ENCODE measurements at regions not wholly inside any gene's neighbourhood (a gene's known extent, or its start where the extent isn't known, plus 50 kb on each side); places are given as distances from the start of the nearest gene placed in this dataset.

- DNase-seq (ENCODE audit: low read depth): no peak
Measured at GRCh38 chr6:90463359-90463758, 123.5 kb downstream of the MAP3K7 start.

GRCh38 chr6:90462102-90462501 lies 124.8 kb downstream of the MAP3K7 start:
- DNase-seq (ENCODE audit: low read depth): no peak

GRCh38 chr6:90461383-90461782 lies 125.5 kb downstream of the MAP3K7 start:
- no peak for DNase-seq (ENCODE audit: low read depth)

- DNase-seq (ENCODE audit: low read depth): no peak
Measured at GRCh38 chr6:90460051-90460450, 126.8 kb downstream of the MAP3K7 start.

GRCh38 chr6:90459225-90459758 lies 127.6 kb downstream of the MAP3K7 start:
- no peak for DNase-seq (ENCODE audit: low read depth)

GRCh38 chr6:90458353-90459224 lies 128.3 kb downstream of the MAP3K7 start:
- DNase-seq (ENCODE audit: low read depth): peak; percentile 38

GRCh38 chr6:90457867-90458259 lies 129.0 kb downstream of the MAP3K7 start:
- DNase-seq (ENCODE audit: low read depth): no peak

- DNase-seq (ENCODE audit: low read depth): peak; percentile 22
Measured at GRCh38 chr6:90456997-90457866, 129.6 kb downstream of the MAP3K7 start.

- DNase-seq (ENCODE audit: low read depth): no peak
Measured at GRCh38 chr6:90456001-90456400, 130.9 kb downstream of the MAP3K7 start.

- DNase-seq (ENCODE audit: low read depth): no peak
Measured at GRCh38 chr6:90454836-90455427, 131.9 kb downstream of the MAP3K7 start.

- no peak for DNase-seq (ENCODE audit: low read depth)
Measured at GRCh38 chr6:90450268-90450953, 136.5 kb downstream of the MAP3K7 start.

- no peak for DNase-seq (ENCODE audit: low read depth)
Measured at GRCh38 chr6:90449311-90449710, 137.6 kb downstream of the MAP3K7 start.

- no peak for DNase-seq (ENCODE audit: low read depth)
Measured at GRCh38 chr6:90448836-90449235, 138.0 kb downstream of the MAP3K7 start.

- DNase-seq (ENCODE audit: low read depth): no peak
Measured at GRCh38 chr6:90446164-90446563, 140.7 kb downstream of the MAP3K7 start.

- DNase-seq (ENCODE audit: low read depth): no peak
Measured at GRCh38 chr6:90445533-90446108, 141.3 kb downstream of the MAP3K7 start.

GRCh38 chr6:90444160-90444714 lies 142.6 kb downstream of the MAP3K7 start:
- no peak for DNase-seq (ENCODE audit: low read depth)

GRCh38 chr6:90442366-90442765 lies 144.5 kb downstream of the MAP3K7 start:
- no peak for DNase-seq (ENCODE audit: low read depth)

- no peak for DNase-seq (ENCODE audit: low read depth)
Measured at GRCh38 chr6:90440586-90441283, 144.1 kb upstream of the BACH2 start.

- no peak for DNase-seq (ENCODE audit: low read depth)
Measured at GRCh38 chr6:90439586-90439985, 142.9 kb upstream of the BACH2 start.

GRCh38 chr6:90436403-90436802 lies 139.8 kb upstream of the BACH2 start:
- no peak for DNase-seq (ENCODE audit: low read depth)

Measured in stimulated activated CD8-positive, alpha-beta memory T cell treated with anti-CD3 and anti-CD28 coated beads, Interleukin-12 subunit alpha, Interleukin-12 subunit beta, amount 100 ng/mL, for 1 hour (primary cell).